Stimulated activated effector memory CD8-positive, alpha-beta T cell treated with anti-CD3 and anti-CD28 coated beads, Interleukin-12 subunit alpha, Interleukin-12 subunit beta, amount 100 ng/mL, for 72 hours (primary cell): ENCODE measurements at regions not wholly inside any gene's neighbourhood (a gene's known extent, or its start where the extent isn't known, plus 50 kb on each side); places are given as distances from the start of the nearest gene placed in this dataset.

Source experiments
- ATAC-seq: fragments of 150-1000 bp; cut with Tn5 transposase; 2 replicates; pipeline ENCODE4 v1.10.0; 2021
- DNase-seq, 2 donors: peaks; one replicate each; pipeline ENCODE4 v3.0.0; 2021 to 2022; ENCODE audit warnings: low spot score in 2 of 2
- H3K27ac Mint-ChIP-seq: one replicate; pipeline ENCODE4 v1.8.0; 2022; ENCODE audit warnings: mild to moderate bottlenecking, mixed read lengths
- H3K36me3 Mint-ChIP-seq: one replicate; pipeline ENCODE4 v1.8.0; 2022; ENCODE audit warnings: mild to moderate bottlenecking, mixed read lengths
- H3K4me1 Mint-ChIP-seq: one replicate; pipeline ENCODE4 v1.8.0; 2022; ENCODE audit warnings: mixed read lengths
- H3K4me3 Mint-ChIP-seq: one replicate; pipeline ENCODE4 v1.8.0; 2022; ENCODE audit warnings: mild to moderate bottlenecking, mixed read lengths
- H3K9me3 Mint-ChIP-seq: one replicate; pipeline ENCODE4 v1.8.0; 2022; ENCODE audit warnings: mixed read lengths

- H3K36me3 Mint-ChIP-seq, result no peaks in the 10 kb centered on the region
- no peaks in the 10 kb centered on the region for H3K4me1 Mint-ChIP-seq
- no peak overlapping the region for H3K27ac Mint-ChIP-seq
- ATAC-seq (no peak), DNase-seq (no peak)
- H3K4me3 Mint-ChIP-seq, result no peak overlapping the region
- H3K9me3 Mint-ChIP-seq, result no peaks in the 10 kb centered on the region
These were observed 1385.0 kb downstream of the TBC1D22A start for GRCh38 chr22:48147404-48147803.

GRCh38 chr22:48146426-48146825 is 1384.0 kb downstream of the TBC1D22A start:
- no peak overlapping the region for H3K4me3 Mint-ChIP-seq
- no peak for DNase-seq
- H3K36me3 Mint-ChIP-seq, result no peaks in the 10 kb centered on the region
- H3K9me3 Mint-ChIP-seq, result no peaks in the 10 kb centered on the region
- H3K4me1 Mint-ChIP-seq, result no peaks in the 10 kb centered on the region
- H3K27ac Mint-ChIP-seq, result no peak overlapping the region
- ATAC-seq, result no peak

- H3K27ac Mint-ChIP-seq, result no peak overlapping the region
- H3K4me1 Mint-ChIP-seq, result no peaks in the 10 kb centered on the region
- ATAC-seq, result no peak
- DNase-seq, result no peak
- no peaks in the 10 kb centered on the region for H3K36me3 Mint-ChIP-seq
- no peaks in the 10 kb centered on the region for H3K9me3 Mint-ChIP-seq
- no peak overlapping the region for H3K4me3 Mint-ChIP-seq
These were observed 1383.3 kb downstream of the TBC1D22A start for GRCh38 chr22:48145738-48146137.

- Mint-ChIP-seq H3K27ac (no peak overlapping the region), H3K9me3 (no peaks in the 10 kb centered on the region)
- no peak for ATAC-seq
These were observed 1381.9 kb downstream of the TBC1D22A start for GRCh38 chr22:48144318-48144717.

GRCh38 chr22:48143856-48144255 is 1381.4 kb downstream of the TBC1D22A start:
- H3K4me3 Mint-ChIP-seq, result no peak overlapping the region
- no peaks in the 10 kb centered on the region for H3K36me3 Mint-ChIP-seq
- no peak for ATAC-seq
- no peak for DNase-seq
- H3K27ac Mint-ChIP-seq, result no peak overlapping the region
- H3K9me3 Mint-ChIP-seq, result no peaks in the 10 kb centered on the region
- peaks cover 6% of the 10 kb centered on the region for H3K4me1 Mint-ChIP-seq

More at GRCh38 chr22:48144318-48144717, 1381.9 kb downstream of the TBC1D22A start:
- no peak overlapping the region for H3K4me3 Mint-ChIP-seq
- no peak for DNase-seq
- no peaks in the 10 kb centered on the region for H3K36me3 Mint-ChIP-seq
- peaks cover 1% of the 10 kb centered on the region for H3K4me1 Mint-ChIP-seq

- Mint-ChIP-seq H3K4me3 (no peak overlapping the region), H3K36me3 (no peaks in the 10 kb centered on the region), H3K27ac (no peak overlapping the region), H3K9me3 (no peaks in the 10 kb centered on the region), H3K4me1 (peaks cover 11% of the 10 kb centered on the region)
- DNase-seq (no peak), ATAC-seq (no peak)
These were observed 1379.9 kb downstream of the TBC1D22A start for GRCh38 chr22:48142388-48142787.

GRCh38 chr22:48141301-48141700 is 1378.9 kb downstream of the TBC1D22A start:
- Mint-ChIP-seq H3K4me3 (no peak overlapping the region), H3K27ac (no peak overlapping the region), H3K4me1 (peaks cover 11% of the 10 kb centered on the region), H3K36me3 (no peaks in the 10 kb centered on the region), H3K9me3 (no peaks in the 10 kb centered on the region)
- DNase-seq (no peak), ATAC-seq (no peak)

GRCh38 chr22:48140261-48140813 is 1377.9 kb downstream of the TBC1D22A start:
- no peak for DNase-seq
- no peak for ATAC-seq
- Mint-ChIP-seq H3K9me3 (no peaks in the 10 kb centered on the region), H3K4me1 (peaks cover 11% of the 10 kb centered on the region), H3K27ac (no peak overlapping the region), H3K4me3 (no peak overlapping the region), H3K36me3 (no peaks in the 10 kb centered on the region)

GRCh38 chr22:48139776-48140175 is 1377.3 kb downstream of the TBC1D22A start:
- ATAC-seq (no peak), DNase-seq (no peak)

GRCh38 chr22:48138855-48139254 is 1376.4 kb downstream of the TBC1D22A start:
- H3K27ac Mint-ChIP-seq, result no peak overlapping the region
- peak; percentile 39 for ATAC-seq

More at GRCh38 chr22:48139776-48140175, 1377.3 kb downstream of the TBC1D22A start:
- no peak overlapping the region for H3K27ac Mint-ChIP-seq
- H3K36me3 Mint-ChIP-seq, result no peaks in the 10 kb centered on the region
- H3K9me3 Mint-ChIP-seq, result no peaks in the 10 kb centered on the region
- no peak overlapping the region for H3K4me3 Mint-ChIP-seq
- peaks cover 11% of the 10 kb centered on the region for H3K4me1 Mint-ChIP-seq

GRCh38 chr22:48138427-48138826 is 1376.0 kb downstream of the TBC1D22A start:
- Mint-ChIP-seq H3K27ac (no peak overlapping the region), H3K4me3 (no peak overlapping the region), H3K36me3 (no peaks in the 10 kb centered on the region), H3K4me1 (peaks cover 11% of the 10 kb centered on the region), H3K9me3 (no peaks in the 10 kb centered on the region)
- DNase-seq, result no peak
- ATAC-seq, result no peak

More at GRCh38 chr22:48138855-48139254, 1376.4 kb downstream of the TBC1D22A start:
- Mint-ChIP-seq H3K4me3 (no peak overlapping the region), H3K36me3 (no peaks in the 10 kb centered on the region), H3K4me1 (peaks cover 11% of the 10 kb centered on the region), H3K9me3 (no peaks in the 10 kb centered on the region)
- no peak for DNase-seq

- H3K27ac Mint-ChIP-seq, result no peak overlapping the region
- peaks cover 11% of the 10 kb centered on the region for H3K4me1 Mint-ChIP-seq
- H3K9me3 Mint-ChIP-seq, result no peaks in the 10 kb centered on the region
- no peak for ATAC-seq
- H3K36me3 Mint-ChIP-seq, result no peaks in the 10 kb centered on the region
- H3K4me3 Mint-ChIP-seq, result no peak overlapping the region
- no peak for DNase-seq
These were observed 1375.2 kb downstream of the TBC1D22A start for GRCh38 chr22:48137640-48138039.

- Mint-ChIP-seq H3K4me1 (peaks cover 11% of the 10 kb centered on the region), H3K4me3 (no peak overlapping the region), H3K36me3 (no peaks in the 10 kb centered on the region), H3K9me3 (no peaks in the 10 kb centered on the region), H3K27ac (no peak overlapping the region)
- DNase-seq (no peak), ATAC-seq (no peak)
These were observed 1373.1 kb downstream of the TBC1D22A start for GRCh38 chr22:48135592-48135991.

- Mint-ChIP-seq H3K27ac (no peak overlapping the region), H3K4me1 (no peaks in the 10 kb centered on the region)
- no peak for ATAC-seq
These were observed 1363.0 kb downstream of the TBC1D22A start for GRCh38 chr22:48125416-48125815.

GRCh38 chr22:48121984-48122383 is 1359.5 kb downstream of the TBC1D22A start:
- H3K4me1 Mint-ChIP-seq, result no peaks in the 10 kb centered on the region
- no peaks in the 10 kb centered on the region for H3K9me3 Mint-ChIP-seq
- H3K36me3 Mint-ChIP-seq, result no peaks in the 10 kb centered on the region
- ATAC-seq (no peak), DNase-seq (no peak)
- H3K27ac Mint-ChIP-seq, result no peak overlapping the region
- H3K4me3 Mint-ChIP-seq, result no peak overlapping the region

More at GRCh38 chr22:48125416-48125815, 1363.0 kb downstream of the TBC1D22A start:
- no peak for DNase-seq
- Mint-ChIP-seq H3K36me3 (no peaks in the 10 kb centered on the region), H3K4me3 (no peak overlapping the region), H3K9me3 (no peaks in the 10 kb centered on the region)

- Mint-ChIP-seq H3K4me3 (no peak overlapping the region), H3K27ac (no peak overlapping the region), H3K4me1 (no peaks in the 10 kb centered on the region), H3K9me3 (no peaks in the 10 kb centered on the region), H3K36me3 (no peaks in the 10 kb centered on the region)
- no peak for DNase-seq
- no peak for ATAC-seq
These were observed 1356.2 kb downstream of the TBC1D22A start for GRCh38 chr22:48118654-48119053.

GRCh38 chr22:48116871-48117270 is 1354.4 kb downstream of the TBC1D22A start:
- no peaks in the 10 kb centered on the region for H3K9me3 Mint-ChIP-seq
- H3K36me3 Mint-ChIP-seq, result no peaks in the 10 kb centered on the region
- ATAC-seq, result no peak
- DNase-seq, result peak in 1 of 2 donors; percentile 13
- H3K4me1 Mint-ChIP-seq, result peaks cover 6% of the 10 kb centered on the region
- no peak overlapping the region for H3K27ac Mint-ChIP-seq
- H3K4me3 Mint-ChIP-seq, result no peak overlapping the region
